ENCODE measurements at regions not wholly inside any gene's neighbourhood (a gene's known extent, or its start where the extent isn't known, plus 50 kb on each side); places are given as distances from the start of the nearest gene placed in this dataset.

DNA sequence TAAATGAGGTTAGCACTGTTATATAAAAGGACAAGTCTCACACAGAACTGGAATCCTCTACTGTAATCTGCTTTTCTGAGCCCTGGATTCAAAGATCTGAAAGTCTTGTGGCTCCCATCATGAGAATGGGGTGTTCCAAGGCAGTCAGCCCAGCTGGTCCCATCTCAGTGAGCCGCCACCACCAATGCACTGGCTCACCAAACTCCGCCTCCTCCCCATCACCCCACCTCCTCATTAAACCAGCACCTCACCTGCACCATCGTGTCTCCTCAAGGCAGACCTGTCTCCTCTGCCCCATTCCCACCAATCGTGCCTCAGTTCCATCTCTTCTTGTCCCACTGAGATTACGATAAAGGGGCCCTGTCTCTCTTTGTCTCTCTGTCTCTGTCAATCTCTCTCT, 166.7 kb downstream of the USP12 start:
- DNase-seq = no peak
- intact Hi-C loops (cut with micrococcal nuclease; ENCODE audit: unreplicated experiment) = no loop called here
- Mint-ChIP-seq H3K4me3 (ENCODE audit: low read depth, unreplicated experiment) (no peak overlapping the region), H3K27me3 (ENCODE audit: unreplicated experiment) (peaks cover 52% of the 10 kb centered on the region), H3K27ac (ENCODE audit: unreplicated experiment) (no peak overlapping the region), H3K4me1 (ENCODE audit: low read depth, unreplicated experiment) (no peaks in the 10 kb centered on the region), H3K9me3 (ENCODE audit: low read depth, unreplicated experiment) (no peaks in the 10 kb centered on the region), H3K36me3 (ENCODE audit: insufficient read depth, unreplicated experiment) (no peaks in the 10 kb centered on the region)
- TF ChIP-seq, protein P1, sequence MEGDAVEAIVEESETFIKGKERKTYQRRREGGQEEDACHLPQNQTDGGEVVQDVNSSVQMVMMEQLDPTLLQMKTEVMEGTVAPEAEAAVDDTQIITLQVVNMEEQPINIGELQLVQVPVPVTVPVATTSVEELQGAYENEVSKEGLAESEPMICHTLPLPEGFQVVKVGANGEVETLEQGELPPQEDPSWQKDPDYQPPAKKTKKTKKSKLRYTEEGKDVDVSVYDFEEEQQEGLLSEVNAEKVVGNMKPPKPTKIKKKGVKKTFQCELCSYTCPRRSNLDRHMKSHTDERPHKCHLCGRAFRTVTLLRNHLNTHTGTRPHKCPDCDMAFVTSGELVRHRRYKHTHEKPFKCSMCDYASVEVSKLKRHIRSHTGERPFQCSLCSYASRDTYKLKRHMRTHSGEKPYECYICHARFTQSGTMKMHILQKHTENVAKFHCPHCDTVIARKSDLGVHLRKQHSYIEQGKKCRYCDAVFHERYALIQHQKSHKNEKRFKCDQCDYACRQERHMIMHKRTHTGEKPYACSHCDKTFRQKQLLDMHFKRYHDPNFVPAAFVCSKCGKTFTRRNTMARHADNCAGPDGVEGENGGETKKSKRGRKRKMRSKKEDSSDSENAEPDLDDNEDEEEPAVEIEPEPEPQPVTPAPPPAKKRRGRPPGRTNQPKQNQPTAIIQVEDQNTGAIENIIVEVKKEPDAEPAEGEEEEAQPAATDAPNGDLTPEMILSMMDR (IDR thresholded peaks at IDR 0.05; ENCODE audit: unreplicated experiment) = no peak
- CTCF ChIA-PET = no interaction called here
- no TSS peak for BruUV-seq (replicated peaks)

GRCh38 chr13:27004326-27004725, 167.3 kb downstream of the USP12 start:
- CTCF ChIA-PET = no interaction called here
- TF ChIP-seq, protein P1 (IDR thresholded peaks at IDR 0.05; ENCODE audit: unreplicated experiment) = no peak
- Mint-ChIP-seq H3K27ac (ENCODE audit: unreplicated experiment) (no peak overlapping the region), H3K4me3 (ENCODE audit: low read depth, unreplicated experiment) (no peak overlapping the region), H3K4me1 (ENCODE audit: low read depth, unreplicated experiment) (no peaks in the 10 kb centered on the region), H3K36me3 (ENCODE audit: insufficient read depth, unreplicated experiment) (no peaks in the 10 kb centered on the region), H3K27me3 (ENCODE audit: unreplicated experiment) (peaks cover 52% of the 10 kb centered on the region), H3K9me3 (ENCODE audit: low read depth, unreplicated experiment) (no peaks in the 10 kb centered on the region)
- no TSS peak for BruUV-seq (replicated peaks)
- intact Hi-C loops (cut with micrococcal nuclease; ENCODE audit: unreplicated experiment) = no loop called here
- no peak for DNase-seq

GRCh38 chr13:27001705-27002104, 169.9 kb downstream of the USP12 start:
- Mint-ChIP-seq H3K27ac (ENCODE audit: unreplicated experiment) (no peak overlapping the region), H3K27me3 (ENCODE audit: unreplicated experiment) (peaks cover 52% of the 10 kb centered on the region), H3K9me3 (ENCODE audit: low read depth, unreplicated experiment) (no peaks in the 10 kb centered on the region), H3K36me3 (ENCODE audit: insufficient read depth, unreplicated experiment) (no peaks in the 10 kb centered on the region), H3K4me3 (ENCODE audit: low read depth, unreplicated experiment) (no peak overlapping the region), H3K4me1 (ENCODE audit: low read depth, unreplicated experiment) (no peaks in the 10 kb centered on the region)
- DNase-seq = no peak
- CTCF ChIA-PET = no interaction called here
- no TSS peak for BruUV-seq (replicated peaks)
- intact Hi-C loops (cut with micrococcal nuclease; ENCODE audit: unreplicated experiment) = no loop called here
- TF ChIP-seq, protein P1 (IDR thresholded peaks at IDR 0.05; ENCODE audit: unreplicated experiment) = no peak

DNA sequence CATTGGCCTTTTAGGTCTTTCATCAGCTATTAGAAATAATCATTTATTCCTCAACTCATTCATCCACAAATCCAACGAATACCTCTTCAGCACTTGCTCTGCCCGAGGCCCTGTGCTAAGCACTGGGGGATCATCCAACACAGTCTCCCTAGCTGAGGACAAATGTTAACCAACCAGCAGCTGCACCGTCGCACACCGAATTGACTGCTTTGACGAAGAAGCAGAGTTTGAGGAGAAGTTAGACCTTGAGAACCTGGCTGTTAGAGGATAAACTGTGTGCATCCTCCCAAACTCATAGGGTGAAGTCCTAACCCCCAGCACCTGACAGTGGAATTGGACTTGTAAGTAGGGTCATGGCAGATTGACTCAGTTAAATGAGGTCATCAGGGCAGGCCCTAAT, 170.9 kb downstream of the USP12 start:
- no peaks in the 10 kb centered on the region for H3K36me3 Mint-ChIP-seq (ENCODE audit: insufficient read depth, unreplicated experiment)
- H3K4me1 Mint-ChIP-seq (ENCODE audit: low read depth, unreplicated experiment) = no peaks in the 10 kb centered on the region
- TF ChIP-seq, protein P1 (IDR thresholded peaks at IDR 0.05; ENCODE audit: unreplicated experiment) = no peak
- no TSS peak for BruUV-seq (replicated peaks)
- intact Hi-C loops (cut with micrococcal nuclease; ENCODE audit: unreplicated experiment) = no loop called here
- no peak overlapping the region for H3K27ac Mint-ChIP-seq (ENCODE audit: unreplicated experiment)
- H3K9me3 Mint-ChIP-seq (ENCODE audit: low read depth, unreplicated experiment) = no peaks in the 10 kb centered on the region
- no peak overlapping the region for H3K4me3 Mint-ChIP-seq (ENCODE audit: low read depth, unreplicated experiment)
- CTCF ChIA-PET = no interaction called here
- no peak for DNase-seq
- peaks cover 54% of the 10 kb centered on the region for H3K27me3 Mint-ChIP-seq (ENCODE audit: unreplicated experiment)

DNA sequence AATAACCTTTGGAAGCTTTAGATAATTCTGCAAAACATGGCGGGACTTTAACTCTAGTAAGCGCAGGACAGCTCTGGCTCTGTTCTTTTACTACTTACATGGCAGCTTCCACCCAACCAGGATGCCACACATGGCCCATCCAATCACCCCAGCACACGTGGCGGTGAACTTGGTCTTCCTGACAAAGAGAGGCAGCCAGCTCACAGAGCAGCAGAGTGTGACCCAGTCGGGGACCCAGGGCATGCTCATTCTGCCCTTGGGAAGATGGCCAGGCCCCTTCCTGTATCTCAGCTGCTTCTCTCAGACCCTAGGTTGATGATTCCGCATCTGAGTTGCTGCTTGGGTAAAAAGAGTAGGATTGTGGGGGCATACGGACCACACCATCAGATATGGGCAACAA, 172.1 kb downstream of the USP12 start:
- DNase-seq = no peak
- intact Hi-C loops (cut with micrococcal nuclease; ENCODE audit: unreplicated experiment) = no loop called here
- peaks cover 53% of the 10 kb centered on the region for H3K27me3 Mint-ChIP-seq (ENCODE audit: unreplicated experiment)

More for the DNA sequence above, 172.1 kb downstream of the USP12 start:
- no peak overlapping the region for H3K4me3 Mint-ChIP-seq (ENCODE audit: low read depth, unreplicated experiment)
- H3K4me1 Mint-ChIP-seq (ENCODE audit: low read depth, unreplicated experiment) = no peaks in the 10 kb centered on the region
- CTCF ChIA-PET = no interaction called here
- no peaks in the 10 kb centered on the region for H3K36me3 Mint-ChIP-seq (ENCODE audit: insufficient read depth, unreplicated experiment)
- H3K27ac Mint-ChIP-seq (ENCODE audit: unreplicated experiment) = no peak overlapping the region
- H3K9me3 Mint-ChIP-seq (ENCODE audit: low read depth, unreplicated experiment) = no peaks in the 10 kb centered on the region
- no TSS peak for BruUV-seq (replicated peaks)
- TF ChIP-seq, protein P1 (IDR thresholded peaks at IDR 0.05; ENCODE audit: unreplicated experiment) = no peak

Data from Calu3 (cell line).